ENCODE measurements at regions not wholly inside any gene's neighbourhood (a gene's known extent, or its start where the extent isn't known, plus 50 kb on each side); places are given as distances from the start of the nearest gene placed in this dataset.

DNA sequence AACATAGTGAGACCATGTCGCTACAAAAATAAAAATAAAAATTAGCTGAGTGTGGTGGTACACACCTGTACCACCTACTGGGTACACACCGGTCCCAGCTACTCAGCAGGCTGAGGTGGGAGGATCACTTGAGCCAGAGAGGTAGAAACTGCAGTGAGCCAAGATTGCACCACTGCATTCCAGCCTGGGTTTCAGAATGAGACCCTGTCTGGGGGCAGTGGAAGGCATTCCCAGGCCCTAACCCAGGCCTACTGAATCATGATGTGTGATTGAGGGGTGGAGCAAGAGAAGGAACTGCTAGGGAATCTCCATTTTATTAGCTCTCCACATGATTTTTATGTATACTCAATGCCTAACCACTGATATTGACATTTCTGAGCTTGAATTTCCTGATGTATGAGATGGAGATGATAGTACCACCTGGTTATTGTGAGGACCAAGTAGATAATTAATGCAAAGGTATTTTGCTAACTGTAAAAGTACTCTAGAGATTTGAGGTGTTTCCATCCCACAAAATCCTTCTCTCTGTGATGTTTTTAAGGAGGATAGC, 169.5 kb upstream of the UMPS start:
- no peak for ATAC-seq

DNA sequence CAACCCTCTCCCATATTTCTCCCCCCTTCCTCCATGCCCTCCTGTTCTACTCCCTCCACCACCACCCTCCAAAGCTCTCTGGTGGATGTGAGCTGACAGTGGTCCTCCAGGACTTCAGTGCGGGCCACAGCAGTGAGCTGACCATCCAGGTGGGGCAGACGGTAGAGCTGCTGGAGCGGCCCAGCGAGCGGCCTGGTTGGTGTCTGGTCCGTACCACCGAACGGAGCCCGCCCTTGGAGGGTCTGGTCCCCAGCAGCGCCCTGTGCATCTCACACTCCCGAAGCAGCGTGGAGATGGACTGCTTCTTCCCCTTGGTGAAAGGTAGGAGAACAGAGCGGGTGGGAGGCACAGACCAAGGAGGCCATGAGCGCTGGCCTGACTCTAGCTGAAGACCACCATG, 167.5 kb upstream of the UMPS start:
- ATAC-seq = no peak

DNA sequence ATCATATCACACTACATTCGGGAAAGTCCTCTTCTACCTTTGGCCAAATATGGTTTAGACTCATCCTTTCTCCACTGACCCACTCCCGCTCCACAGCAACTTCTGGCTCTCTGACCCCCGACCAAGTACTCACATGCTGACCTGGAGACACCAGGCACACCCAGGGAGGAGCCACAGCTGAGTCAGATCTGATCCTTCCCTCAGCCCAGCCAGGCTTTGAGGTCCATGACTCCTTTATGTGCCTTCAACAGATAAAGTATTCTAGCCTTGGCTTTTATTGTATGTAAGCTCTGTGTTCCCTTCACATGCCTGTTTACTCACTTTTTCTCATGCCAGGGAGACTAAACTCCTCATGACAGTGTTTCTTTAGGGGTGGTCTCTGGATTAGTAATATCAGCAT, 166.9 kb upstream of the UMPS start:
- no peak for ATAC-seq

DNA sequence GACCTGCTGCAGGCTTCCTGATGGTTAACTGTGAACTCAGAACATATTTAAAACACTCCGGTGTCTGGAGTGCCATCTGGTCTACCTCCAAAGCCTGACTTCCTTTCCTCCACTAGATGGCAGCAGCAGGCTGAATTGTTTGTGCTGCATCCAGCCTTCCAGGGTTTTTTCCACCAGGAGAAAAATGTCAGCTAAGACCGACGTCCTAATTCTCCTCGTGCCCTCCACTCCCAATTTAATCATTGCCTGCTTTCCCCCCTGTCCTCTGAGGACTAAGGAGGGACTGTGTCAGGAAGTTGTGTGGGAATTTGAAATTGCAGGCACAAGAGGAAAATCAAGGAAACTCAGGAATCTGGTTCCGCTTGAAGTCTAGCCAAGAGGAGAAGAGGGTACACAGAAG, 165.2 kb upstream of the UMPS start:
- no peak for ATAC-seq

DNA sequence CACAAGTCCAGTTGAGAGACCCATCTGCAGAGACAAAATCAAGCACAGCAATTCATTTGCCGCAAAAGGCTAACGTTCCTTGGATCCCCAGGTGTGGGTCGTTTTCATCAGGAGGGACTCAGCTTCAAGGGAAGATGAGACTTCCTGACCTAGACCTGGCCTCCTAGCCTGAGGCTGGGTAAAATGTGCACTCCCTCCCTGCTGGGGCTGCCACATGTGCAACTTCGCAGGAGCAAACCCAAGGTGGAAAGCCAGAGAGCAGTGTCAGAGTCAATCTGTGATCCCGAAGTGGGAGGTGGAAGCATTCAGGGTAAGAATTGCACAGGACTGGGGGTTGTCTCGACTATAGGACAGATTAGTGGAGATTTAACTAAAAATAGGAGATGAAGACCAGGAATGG, 164.7 kb upstream of the UMPS start:
- ATAC-seq = no peak

DNA sequence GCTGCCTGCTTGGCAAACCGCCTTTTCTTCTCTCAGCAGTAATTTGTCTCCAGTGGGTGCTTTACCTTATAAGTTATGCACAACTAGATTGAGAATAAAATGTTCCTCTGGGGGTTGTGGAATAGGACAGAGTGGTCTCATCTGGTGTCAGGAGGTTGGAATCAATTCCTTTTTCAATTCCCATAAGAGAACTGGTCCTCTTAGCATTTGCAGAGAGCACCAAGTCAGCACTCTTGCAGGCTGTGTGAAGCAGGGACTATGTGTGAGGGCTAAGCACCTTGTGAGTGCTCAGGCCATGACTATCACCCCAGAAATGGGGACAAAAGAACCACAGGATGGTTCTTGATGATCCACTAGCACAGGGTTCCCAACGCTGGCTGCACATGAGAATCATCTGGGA, 163.6 kb upstream of the UMPS start:
- ATAC-seq = no peak

DNA sequence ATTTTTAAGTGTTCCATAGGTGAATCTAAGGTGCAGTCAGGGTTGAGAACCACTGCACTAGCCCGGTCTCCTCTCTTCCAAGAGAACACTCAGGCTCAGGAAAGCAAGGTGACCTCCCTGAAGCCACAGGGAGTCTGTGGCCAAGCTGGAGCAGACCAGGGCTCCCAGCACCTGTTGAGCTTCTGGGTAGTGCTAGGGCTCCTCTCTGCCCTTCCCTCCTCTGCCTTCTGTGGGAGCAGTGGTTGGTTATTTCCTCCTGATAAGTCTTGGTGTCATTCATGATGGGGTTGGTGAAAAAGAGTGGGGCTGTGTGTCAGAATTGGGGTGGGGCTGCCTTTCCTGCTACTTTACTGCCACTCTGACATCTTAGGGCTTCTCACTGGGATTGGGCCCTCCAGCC, 163.1 kb upstream of the UMPS start:
- ATAC-seq = no peak

DNA sequence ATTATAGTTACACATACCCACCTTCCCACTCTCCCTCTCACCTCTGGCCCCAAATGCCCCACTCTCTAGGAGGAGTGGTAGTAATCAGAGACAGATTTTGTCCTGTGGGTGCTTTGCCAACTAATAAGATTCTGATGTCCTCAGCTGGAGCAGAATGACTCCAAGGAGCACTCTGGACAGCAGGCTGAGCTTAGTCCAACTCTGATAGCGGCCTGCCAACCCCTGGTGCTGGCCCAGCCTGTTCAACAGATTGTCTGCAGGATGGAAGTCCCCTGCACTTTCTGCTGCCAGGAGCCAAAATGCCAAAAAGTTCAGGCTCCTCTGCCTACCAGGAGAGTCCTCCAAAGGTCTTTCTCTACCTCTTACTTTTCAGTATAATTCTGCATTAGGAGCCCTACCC, 160.5 kb upstream of the UMPS start:
- ATAC-seq = no peak

DNA sequence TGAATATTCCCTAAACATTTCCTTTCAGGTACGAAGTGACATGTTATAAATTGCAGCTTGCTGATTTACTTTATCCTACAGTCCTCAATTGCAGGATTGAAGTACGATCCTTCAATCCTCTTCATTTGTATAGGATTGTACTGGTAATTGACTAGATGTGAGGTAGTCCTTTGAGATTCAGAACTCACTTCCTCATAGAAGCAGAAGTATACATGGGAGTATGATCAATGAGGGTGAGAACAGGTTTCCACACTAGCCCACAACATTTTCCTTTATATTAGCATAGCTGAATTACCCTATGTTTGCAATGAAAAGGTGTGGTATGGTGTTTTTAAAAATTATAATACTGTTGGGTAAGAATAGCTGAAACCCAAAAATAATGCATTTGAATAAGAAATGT, 160.0 kb upstream of the UMPS start:
- ATAC-seq = no peak

DNA sequence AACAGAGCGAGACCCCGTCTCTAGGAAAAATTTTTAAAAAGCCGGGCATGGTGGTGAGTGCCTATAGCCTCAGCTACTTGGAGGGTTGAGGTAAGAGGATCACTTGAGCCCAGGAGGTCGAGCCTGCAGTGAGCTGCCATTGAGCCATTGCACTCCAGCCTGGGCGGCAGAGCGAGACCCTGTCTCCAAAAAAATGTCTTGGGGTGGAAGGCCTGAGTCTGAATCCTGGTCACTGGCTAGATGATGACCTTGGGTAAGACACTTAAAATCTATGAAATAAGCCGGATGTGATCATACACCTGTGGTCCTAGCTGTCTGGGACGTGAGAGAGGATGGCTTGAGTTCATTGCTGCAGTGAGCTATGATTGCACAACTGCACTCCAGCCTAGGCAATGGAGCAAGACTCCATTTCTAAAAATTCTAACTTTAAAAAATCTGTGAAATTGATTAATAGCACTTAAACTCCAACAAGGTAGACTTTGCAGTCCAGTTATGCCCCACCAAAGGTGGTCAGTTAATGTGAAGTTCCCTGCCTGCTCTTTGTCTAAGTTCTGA, 157.3 kb upstream of the UMPS start:
- ATAC-seq = no peak

DNA sequence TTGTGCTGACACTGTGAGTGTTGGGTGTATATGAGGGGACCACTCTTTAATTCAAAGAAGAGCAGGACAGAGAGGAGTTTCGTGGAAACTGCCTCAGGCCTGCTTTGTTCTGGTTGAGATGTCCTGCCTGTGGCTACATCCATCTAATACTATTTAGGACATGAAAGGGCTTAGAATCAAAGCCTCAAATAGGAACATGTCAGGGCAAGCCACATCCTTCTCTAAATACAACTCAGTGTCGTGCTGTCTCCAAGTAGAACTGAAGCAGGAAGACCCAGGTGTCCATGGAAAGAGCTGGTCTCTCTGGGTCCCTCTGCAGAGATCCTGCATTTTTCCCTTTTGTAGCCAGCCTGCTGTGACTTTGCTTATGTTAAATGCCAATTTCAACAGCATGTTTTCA, 156.2 kb upstream of the UMPS start:
- no peak for ATAC-seq

DNA sequence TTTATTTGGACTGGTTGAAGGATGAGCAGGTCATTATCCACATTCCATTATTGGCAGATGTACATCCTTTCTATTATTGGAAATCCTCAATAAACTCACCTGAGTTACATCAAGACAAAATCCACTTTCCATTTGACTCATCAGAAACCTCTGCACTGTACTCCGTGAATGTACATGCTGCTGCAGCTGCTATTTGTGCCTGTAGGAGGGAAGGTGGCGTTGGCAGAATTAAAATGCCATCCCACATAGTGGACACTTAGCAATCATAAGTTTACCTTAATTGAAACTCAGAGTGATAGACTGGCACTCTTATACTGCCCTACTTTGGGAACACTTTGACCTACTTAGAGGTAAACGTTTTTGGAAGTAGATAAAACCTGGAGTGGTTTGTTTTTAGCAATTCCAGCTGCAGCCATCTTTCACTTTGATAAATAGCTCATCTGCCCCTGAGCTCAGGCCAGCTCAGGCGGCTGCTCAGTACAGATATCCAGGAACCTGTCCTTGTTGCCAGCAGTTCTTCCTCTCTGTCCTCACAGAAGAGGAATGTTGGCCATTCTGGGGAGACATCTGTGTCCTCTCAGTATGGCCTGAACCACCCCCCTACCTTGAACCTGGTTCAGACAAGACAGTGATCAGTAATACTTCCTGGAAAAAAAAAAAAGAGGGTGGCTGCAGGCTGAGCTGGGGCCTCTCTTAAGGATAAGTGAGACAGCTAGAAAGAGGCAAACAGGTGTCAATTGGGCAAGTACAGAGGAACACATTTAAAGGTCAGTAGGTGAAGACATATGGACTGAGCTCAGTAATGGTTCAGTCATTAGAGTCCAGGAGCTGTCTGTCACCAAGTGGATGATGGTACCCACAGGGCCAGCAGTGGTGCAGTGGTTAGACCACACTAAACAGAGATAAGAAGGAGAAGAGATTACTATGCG, 153.4 kb upstream of the UMPS start:
- ATAC-seq = no peak

DNA sequence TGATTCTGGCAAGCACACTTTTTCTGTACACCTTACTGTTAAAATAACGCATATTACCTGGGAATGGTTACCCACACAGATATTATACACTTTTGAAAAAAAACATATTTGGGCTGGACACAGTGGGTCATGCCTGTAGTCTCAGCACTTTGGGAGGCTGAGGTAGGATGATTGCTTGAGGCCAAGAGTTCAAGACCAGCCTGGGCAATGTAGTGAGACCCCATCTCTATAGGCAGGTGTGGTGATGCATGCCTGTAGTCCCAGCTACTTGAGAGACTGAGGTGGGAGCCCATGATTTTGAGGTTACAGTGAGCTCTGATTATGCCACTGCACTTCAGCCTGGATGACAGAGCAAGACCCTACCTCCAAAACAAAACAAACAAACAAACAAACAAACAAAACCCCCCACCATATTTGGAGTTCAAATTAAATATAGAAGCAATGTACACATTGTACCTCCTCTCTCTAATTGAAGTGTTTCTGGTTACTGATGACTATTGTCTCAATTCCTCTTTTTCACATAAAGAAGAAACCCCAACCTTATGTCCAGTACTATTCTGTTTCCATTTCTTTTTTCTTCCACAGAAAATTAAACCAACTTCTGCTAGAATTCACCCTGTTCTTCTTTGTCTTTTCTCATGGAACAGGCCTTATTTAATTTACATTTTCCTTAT, 152.6 kb upstream of the UMPS start:
- ATAC-seq = no peak

DNA sequence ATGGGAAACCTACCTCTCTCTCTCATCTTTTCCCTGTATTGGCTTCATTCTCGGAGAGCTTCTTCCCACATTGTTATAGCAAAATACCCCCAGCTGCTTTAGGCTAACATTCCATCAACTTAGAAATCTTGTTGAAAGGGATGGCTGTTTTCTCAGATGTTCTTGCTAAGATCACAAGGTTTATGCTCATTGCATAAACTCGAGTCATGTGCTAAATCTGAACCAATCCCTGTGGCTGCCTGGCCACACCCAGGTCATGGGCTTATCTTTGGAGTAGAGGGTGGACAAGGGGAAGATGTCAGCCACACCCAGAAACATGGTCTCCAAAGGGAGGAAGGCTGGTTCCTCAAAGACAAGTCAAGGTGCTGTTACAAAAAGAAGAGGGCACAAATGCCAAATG, 150.6 kb upstream of the UMPS start:
- ATAC-seq = no peak

DNA sequence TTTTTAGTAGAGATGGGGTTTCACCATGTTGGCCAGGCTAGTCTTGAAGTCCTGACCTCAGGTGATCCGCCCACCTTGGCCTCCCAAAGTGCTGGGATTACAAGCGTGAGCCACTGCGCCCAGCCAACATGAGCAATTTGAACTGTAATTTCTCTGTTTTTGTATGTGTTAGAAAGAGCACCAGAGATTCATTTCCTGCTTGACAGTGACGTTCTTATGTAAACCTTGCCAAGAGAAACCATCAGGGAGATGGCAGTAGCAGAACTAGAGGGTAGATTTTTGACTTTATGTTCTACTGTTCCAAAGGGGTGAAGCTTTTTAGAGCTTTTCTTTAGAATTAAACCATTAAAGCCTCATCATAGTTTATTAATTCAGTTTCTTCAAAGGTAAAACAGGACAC, 148.1 kb upstream of the UMPS start:
- ATAC-seq = no peak

DNA sequence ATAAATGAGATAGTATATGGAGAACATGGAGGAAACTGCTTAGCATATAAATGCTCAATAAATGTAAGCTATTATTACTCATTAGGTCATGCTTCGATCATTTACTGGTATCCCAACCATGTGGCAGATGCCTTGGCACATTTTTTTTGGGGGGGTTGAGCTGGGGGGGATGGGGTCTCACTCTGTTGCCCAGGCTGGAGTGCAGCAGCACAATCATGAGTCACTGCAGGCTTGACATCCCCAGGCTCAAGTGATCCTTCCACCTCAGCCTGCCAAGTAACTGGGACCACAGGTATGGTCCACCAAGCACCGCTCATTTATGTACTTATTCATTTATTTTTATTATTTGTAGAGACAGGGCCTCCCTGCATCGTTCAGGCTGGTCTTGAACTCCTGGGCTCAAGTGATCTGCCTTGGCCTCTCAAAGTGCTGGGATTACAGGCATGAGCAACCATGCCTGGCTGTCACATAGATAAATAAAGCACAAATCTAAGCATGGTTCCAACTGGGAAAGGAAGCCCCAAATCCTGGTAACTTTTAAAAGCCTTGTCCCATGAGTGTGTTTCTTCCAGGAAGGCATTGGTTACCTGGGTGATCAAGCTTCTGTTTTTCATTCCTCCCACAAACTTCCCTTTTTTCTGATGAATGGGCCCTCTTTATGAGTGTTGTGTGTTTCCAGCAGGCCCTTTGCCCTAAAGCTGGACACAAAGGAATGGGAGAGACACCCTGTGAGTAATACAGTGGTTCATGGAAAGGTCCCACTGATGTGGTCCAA, 147.4 kb upstream of the UMPS start:
- no peak for ATAC-seq

DNA sequence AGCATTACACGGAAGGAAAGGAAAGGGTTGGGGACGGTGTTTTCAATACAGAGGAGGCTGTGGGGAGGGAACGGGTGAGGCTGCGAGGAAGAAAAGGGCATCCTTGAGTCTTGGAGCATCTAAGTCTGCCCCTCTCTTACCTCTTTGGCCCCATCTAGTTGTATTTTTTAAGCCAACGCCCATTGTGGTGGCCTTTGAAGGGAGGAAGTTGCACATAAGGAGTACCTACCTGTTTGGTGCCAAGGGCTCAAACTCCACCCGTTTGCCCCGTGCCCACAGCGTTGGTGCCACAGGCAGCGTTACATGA, 146.1 kb upstream of the UMPS start:
- ATAC-seq = peak; percentile 14 to 28

DNA sequence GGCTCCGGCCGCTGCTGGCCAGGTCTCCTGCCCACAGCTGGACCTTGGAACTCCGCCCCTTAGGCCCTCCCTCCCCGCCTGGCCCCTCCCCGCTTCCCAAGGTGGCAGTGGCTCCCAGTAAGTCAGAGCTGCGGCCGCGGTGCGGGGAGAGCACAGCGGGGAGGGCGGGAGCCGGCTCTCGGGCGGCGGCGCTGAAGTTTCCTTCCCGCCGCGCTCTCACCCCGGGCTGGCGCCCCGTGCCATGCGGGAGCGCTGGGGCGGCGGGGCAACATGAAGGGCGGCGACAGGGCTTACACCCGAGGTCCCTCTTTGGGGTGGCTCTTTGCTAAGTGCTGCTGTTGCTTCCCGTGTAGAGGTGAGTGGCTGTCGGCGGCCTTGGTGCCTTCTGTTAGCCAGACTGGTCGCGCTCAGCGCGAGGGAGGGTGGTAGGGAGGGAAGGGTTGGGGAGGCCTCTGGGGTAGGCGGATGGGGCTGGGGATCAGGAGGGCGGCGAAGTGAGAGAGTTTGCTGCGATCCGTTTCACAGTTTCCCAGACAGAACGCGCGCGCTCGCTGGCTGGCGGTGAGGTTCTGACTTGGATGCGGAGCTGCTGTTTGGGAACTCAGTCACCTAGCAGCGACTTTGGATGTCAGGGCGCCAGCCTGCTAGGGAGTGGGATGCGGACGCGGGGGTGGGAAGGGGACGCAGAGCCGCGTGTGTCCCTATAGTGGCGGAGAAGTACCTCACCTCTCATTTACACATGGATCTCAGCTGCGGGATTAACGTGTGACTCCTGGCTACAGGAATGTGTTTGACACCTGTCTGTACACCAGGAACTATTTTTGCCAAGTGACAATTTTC, 145.5 kb upstream of the UMPS start:
- peak; percentile 62 to 72 for ATAC-seq

DNA sequence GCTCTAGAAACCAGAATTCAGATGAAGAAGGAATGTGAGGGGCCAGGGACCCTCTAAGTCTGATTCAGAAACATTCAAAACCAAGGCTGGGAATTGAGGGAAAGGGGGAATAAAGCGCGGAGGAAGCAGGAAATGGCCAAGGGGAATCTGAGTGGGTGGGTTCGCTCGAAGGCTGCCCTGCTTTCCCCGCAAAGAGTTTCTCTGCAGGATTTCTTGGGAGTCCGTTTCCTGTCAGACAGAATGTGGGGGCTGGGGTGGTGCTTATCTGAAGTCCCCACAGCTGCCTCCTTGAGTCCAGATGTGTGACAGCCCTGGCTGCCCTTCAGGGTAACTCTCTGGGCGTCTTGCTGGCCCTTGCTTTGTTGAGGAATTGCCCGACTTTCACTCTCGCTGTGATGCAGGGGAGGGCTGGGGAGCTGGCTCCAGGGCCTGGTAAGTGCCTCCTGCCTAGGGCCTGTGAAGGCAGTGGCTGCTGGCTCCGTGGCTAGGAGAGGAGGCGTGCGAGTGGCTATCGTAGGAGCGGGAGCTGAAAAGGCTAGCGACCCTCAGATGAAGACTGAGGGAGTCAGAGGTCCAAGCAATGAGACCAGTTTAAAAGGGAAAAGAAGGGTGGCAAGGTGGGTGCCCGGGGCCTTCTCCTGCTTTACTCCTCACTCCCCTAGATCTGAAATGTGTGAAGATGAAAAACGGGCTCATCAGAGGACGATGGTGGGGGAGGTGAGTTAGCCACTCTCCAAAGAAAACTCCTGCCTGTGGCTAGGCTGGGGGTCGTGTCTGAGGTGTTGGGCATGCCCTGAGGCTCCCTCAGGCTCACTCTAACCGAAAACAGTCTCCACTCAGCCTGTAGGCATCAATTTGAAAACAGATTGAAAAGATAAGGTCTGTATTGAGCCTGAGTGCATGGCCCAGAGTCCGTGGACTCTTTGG, 143.9 kb upstream of the UMPS start:
- ATAC-seq = no peak

DNA sequence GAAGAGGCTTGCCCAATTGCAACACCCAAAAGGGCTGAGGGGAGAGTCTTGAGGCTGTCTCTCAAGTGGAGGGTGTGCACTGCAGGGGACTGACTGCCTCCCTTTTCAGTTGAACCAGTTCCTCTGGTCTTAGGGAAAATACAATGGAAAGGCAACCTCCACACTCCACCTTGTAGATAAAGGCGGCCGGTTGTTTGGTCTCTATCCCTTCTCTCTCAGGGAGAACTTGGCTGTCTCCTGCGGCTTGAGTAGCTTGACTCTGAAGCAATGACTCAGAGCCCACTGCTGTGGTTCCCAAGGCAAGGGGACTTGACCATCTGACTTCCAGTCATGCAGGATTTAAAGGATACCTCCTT, 143.2 kb upstream of the UMPS start:
- no peak for ATAC-seq

DNA sequence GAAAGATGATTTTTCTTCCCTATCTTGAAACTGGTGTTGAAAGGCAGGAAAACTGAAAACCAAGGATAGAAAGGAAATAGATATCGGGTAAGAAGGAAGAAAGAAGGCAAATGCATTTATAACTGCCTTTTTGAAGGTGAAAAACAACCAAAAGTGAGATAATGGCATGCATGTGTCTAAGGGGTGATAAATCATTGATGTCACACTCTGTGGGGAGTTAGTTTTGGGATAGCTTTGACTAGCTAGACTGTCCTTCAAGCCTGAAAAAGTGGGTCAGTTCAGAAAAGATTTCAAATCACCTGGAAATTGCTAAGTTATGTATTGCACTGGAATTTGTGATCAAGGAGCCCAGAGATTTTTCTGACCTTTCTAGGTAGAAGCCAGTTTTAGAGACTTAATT, 142.2 kb upstream of the UMPS start:
- no peak for ATAC-seq

Measured in activated CD4-positive, CD25-positive, alpha-beta regulatory T cell treated with anti-CD3 and anti-CD28 coated beads, Interleukin-2, amount 50 U/mL, for 24 hours (primary cell).